Cardiac muscle cell (in vitro differentiated cells and primary cell): ENCODE measurements at regions not wholly inside any gene's neighbourhood (a gene's known extent, or its start where the extent isn't known, plus 50 kb on each side); places are given as distances from the start of the nearest gene placed in this dataset.

Source experiments
- DNase-seq, 2 donors: peaks; one replicate each; pipeline versions ENCODE4 v3.0.0 to v3.0.0-alpha.2; 2010 to 2017; ENCODE audit warnings: low read depth in 1 of 2, low spot score in 1 of 2
- H3K27ac ChIP-seq: fragments of 200-600 bp; sonication (generic); 2 replicates; pipeline ENCODE4 v1.5.1; 2016
- H3K27me3 ChIP-seq: fragments of 200-600 bp; sonication (generic); 2 replicates; pipeline ENCODE4 v1.6.0; 2016; ENCODE audit warnings: control low read depth
- H3K36me3 ChIP-seq: fragments of 200-600 bp; sonication (generic); 2 replicates; pipeline ENCODE4 v1.5.1; 2016; ENCODE audit warnings: control low read depth
- H3K4me1 ChIP-seq: fragments of 200-600 bp; sonication (generic); 2 replicates; pipeline ENCODE4 v1.8.1; 2017; ENCODE audit warnings: low read depth, mild to moderate bottlenecking, mixed run types
- H3K4me3 ChIP-seq: fragments of 200-600 bp; sonication (generic); 2 replicates; pipeline ENCODE4 v1.5.1; 2016; ENCODE audit warnings: mild to moderate bottlenecking
- H3K9me3 ChIP-seq: fragments of 200-600 bp; sonication (generic); 2 replicates; pipeline ENCODE4 v1.5.1; 2017; ENCODE audit warnings: low read depth, mild to moderate bottlenecking, control low read depth
- TF ChIP-seq, protein P1 (sequence below): IDR thresholded peaks from 2 replicates; pipeline ENCODE4 v1.5.1; 2012; ENCODE audit warnings: low read depth, mild to moderate bottlenecking, low read length

DNA sequence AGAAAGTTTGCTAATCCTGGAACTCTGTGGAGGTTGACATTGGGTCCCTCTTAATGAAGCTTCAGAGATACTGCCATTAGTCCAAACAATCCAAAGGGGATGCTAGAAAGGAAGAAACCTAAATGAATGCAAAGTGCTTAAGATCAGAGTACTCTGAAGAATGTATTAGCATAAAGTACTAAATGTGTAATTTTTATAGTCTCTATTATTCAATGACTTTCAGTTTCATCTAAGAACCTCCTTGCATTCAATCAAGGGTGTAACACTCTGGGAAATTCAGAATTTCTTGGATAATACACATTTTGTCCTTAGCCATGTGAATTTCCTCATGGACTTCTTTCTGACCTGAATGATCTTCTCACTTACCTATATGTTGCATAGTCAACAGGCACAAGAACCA, 1078.5 kb upstream of the ADGRL4 start:
- TF ChIP-seq, protein P1, sequence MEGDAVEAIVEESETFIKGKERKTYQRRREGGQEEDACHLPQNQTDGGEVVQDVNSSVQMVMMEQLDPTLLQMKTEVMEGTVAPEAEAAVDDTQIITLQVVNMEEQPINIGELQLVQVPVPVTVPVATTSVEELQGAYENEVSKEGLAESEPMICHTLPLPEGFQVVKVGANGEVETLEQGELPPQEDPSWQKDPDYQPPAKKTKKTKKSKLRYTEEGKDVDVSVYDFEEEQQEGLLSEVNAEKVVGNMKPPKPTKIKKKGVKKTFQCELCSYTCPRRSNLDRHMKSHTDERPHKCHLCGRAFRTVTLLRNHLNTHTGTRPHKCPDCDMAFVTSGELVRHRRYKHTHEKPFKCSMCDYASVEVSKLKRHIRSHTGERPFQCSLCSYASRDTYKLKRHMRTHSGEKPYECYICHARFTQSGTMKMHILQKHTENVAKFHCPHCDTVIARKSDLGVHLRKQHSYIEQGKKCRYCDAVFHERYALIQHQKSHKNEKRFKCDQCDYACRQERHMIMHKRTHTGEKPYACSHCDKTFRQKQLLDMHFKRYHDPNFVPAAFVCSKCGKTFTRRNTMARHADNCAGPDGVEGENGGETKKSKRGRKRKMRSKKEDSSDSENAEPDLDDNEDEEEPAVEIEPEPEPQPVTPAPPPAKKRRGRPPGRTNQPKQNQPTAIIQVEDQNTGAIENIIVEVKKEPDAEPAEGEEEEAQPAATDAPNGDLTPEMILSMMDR, result no peak
- no peaks in the 10 kb centered on the region for H3K9me3 ChIP-seq
- no peaks in the 10 kb centered on the region for H3K36me3 ChIP-seq
- no peaks in the 10 kb centered on the region for H3K4me1 ChIP-seq
- H3K27me3 ChIP-seq, result no peaks in the 10 kb centered on the region
- no peak overlapping the region for H3K27ac ChIP-seq
- no peak for DNase-seq
- H3K4me3 ChIP-seq, result no peak overlapping the region

DNA sequence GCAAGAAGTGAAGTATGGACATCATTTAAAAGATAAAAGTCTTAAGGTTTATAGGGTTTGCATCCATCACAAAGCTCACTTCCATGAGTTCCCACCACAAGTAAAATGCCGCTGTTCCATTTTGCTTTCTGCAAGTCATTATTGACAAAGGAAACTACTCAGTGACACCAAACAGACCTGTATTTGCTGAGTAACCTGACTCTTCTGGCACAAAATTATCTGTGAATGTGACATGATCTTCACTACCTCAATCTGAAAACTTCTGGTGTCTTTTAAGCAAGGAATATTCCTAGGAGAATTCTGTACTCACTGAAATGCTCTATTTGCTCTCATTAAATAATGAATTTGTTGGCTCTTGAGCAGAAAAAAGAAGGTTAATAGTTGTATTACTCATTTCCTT, 1077.4 kb upstream of the ADGRL4 start:
- H3K27me3 ChIP-seq, result no peaks in the 10 kb centered on the region
- DNase-seq, result no peak
- no peaks in the 10 kb centered on the region for H3K36me3 ChIP-seq
- no peaks in the 10 kb centered on the region for H3K4me1 ChIP-seq
- TF ChIP-seq, protein P1, result no peak
- H3K4me3 ChIP-seq, result no peak overlapping the region
- no peaks in the 10 kb centered on the region for H3K9me3 ChIP-seq
- no peak overlapping the region for H3K27ac ChIP-seq

DNA sequence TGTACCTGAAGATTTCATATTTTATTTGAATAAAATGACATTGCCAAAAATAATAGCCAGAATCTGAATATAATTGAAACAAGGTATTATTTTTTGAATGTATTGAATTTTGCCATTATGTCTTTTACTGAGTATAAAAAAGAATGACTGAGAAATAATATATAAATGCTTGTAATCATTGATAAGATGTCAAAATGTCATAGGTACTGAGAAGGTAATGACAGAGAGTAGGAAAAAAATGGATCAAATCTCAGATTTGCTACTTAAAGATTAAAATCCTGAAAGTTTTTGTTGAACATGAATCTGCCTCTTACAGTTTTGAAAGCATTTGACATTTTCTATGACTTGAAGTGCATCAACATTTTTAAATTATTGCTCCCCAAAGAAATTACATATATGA, 1069.9 kb upstream of the ADGRL4 start:
- no peak for DNase-seq
- H3K27me3 ChIP-seq, result no peaks in the 10 kb centered on the region
- no peak overlapping the region for H3K27ac ChIP-seq
- H3K9me3 ChIP-seq, result no peaks in the 10 kb centered on the region
- no peaks in the 10 kb centered on the region for H3K4me1 ChIP-seq
- TF ChIP-seq, protein P1, result no peak
- no peak overlapping the region for H3K4me3 ChIP-seq
- no peaks in the 10 kb centered on the region for H3K36me3 ChIP-seq

DNA sequence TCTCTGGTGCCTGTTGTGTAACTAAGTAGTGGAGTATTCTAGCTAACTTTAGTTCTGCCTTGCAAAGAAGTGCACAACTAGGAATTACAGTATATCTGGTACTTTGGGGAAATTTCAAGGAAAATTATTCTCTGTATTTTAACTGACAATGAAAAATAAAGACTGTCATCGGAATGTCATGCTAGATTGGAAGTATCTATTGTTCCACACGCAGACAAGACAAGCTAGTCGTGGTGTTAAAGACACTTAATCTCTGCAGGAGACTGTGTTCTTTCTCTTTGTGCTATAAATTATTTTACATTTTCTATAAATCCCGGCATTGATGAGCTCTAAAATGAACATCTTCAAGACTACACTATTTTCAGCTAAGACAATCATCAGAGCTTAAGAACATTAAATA, 1068.8 kb upstream of the ADGRL4 start:
- H3K27ac ChIP-seq, result no peak overlapping the region
- no peaks in the 10 kb centered on the region for H3K9me3 ChIP-seq
- H3K27me3 ChIP-seq, result no peaks in the 10 kb centered on the region
- H3K36me3 ChIP-seq, result no peaks in the 10 kb centered on the region
- H3K4me3 ChIP-seq, result no peak overlapping the region
- no peaks in the 10 kb centered on the region for H3K4me1 ChIP-seq
- TF ChIP-seq, protein P1, result no peak
- DNase-seq, result no peak

DNA sequence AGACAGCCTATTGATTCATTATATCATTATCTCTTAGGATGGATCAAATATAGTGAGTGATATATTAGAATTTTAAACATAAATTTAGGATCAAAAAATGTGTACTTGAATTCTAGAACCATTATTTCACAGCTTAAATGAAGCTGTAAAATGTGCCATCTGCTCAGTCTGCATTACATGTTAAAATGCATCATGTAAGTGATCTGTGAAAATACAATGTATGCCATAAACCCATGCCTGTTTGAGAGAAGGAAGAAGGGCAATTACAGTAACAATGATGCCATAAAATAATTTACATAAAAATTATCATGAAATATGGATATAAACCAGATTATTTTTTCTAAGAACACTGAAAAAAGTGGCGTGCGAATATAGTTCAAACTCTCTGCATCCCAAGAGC, 1066.0 kb upstream of the ADGRL4 start:
- no peaks in the 10 kb centered on the region for H3K36me3 ChIP-seq

More for the DNA sequence above, 1066.0 kb upstream of the ADGRL4 start:
- Histone ChIP-seq H3K4me1 (no peaks in the 10 kb centered on the region), H3K27me3 (no peaks in the 10 kb centered on the region), H3K27ac (no peak overlapping the region), H3K9me3 (no peaks in the 10 kb centered on the region), H3K4me3 (no peak overlapping the region)
- TF ChIP-seq, protein P1, result no peak
- DNase-seq, result no peak
